SK-N-SH (cell line): ENCODE measurements at regions not wholly inside any gene's neighbourhood (a gene's known extent, or its start where the extent isn't known, plus 50 kb on each side); places are given as distances from the start of the nearest gene placed in this dataset.

ENCODE experiments used
- CTCF ChIA-PET: fragments of 300-600, 350-600 bp; formaldehyde crosslinking; extraction: SDS; loops from one replicate; lab custom pipeline; 2021; lab: Yijun Ruan, JAX
- POLR2A ChIA-PET: fragments of 350-600 bp; sonication (Branson Sonifier 250); formaldehyde crosslinking; extraction: SDS; loops from one replicate; lab custom pipeline; 2020; ENCODE audit warnings: antibody characterized with exemption, inconsistent platforms; lab: Yijun Ruan, JAX
- DNase-seq: peaks from one replicate; pipeline ENCODE4 v3.0.0; 2012
- H2AFZ ChIP-seq: fragments of 200-600 bp; sonication (generic); 2 replicates; pipeline ENCODE4 v1.8.1; 2016; ENCODE audit warnings: antibody characterized with exemption, mild to moderate bottlenecking, low read depth
- H3F3A ChIP-seq: fragments of 200-600 bp; sonication (generic); replicated peaks from 2 replicates; pipeline ENCODE3; 2016; ENCODE audit warnings: antibody characterized with exemption, mild to moderate bottlenecking; ENCODE audit not compliant: insufficient read depth
- H3K27ac ChIP-seq, 2 experiments: fragments of 200-500 bp in 1 of 2; fragments of 200-600 bp in 1 of 2; sonication (Bioruptor generic) in 1 of 2; sonication (generic), shearing (Covaris generic) in 1 of 2; 2 replicates each; pipeline versions ENCODE4 v1.5.1 to v1.6.1; 2014 to 2016; ENCODE audit warnings: low read depth in 2 of 2, inconsistent platforms in 1 of 2, low read length in 1 of 2, mild to moderate bottlenecking in 1 of 2, mixed read lengths in 1 of 2
- H3K27me3 ChIP-seq: fragments of 200-600 bp; sonication (generic), shearing (Covaris generic); 2 replicates; pipeline ENCODE4 v1.6.1; 2016; ENCODE audit warnings: mixed run types; ENCODE audit not compliant: insufficient read depth
- H3K36me3 ChIP-seq, 2 experiments: fragments of 200-500 bp in 1 of 2; fragments of 200-600 bp in 1 of 2; sonication (Bioruptor generic) in 1 of 2; sonication (generic) in 1 of 2; replicated peaks in 1 of 2; 2 replicates each; pipeline versions ENCODE3 to v1.5.1; 2014 to 2016; ENCODE audit warnings: low read length in 1 of 2, mild to moderate bottlenecking in 1 of 2; ENCODE audit not compliant: insufficient read depth in 2 of 2, control insufficient read depth in 1 of 2
- H3K4me1 ChIP-seq, 2 experiments: fragments of 200-500 bp in 1 of 2; fragments of 200-600 bp in 1 of 2; sonication (Bioruptor generic) in 1 of 2; sonication (generic), shearing (Covaris generic) in 1 of 2; 2 replicates each; pipeline versions ENCODE4 v1.5.1 to v1.6.1; 2014 to 2016; ENCODE audit warnings: low read depth in 1 of 2, low read length in 1 of 2, mixed run types in 1 of 2; ENCODE audit not compliant: insufficient read depth in 2 of 2, control insufficient read depth in 1 of 2
- H3K4me2 ChIP-seq: fragments of 200-600 bp; sonication (generic), shearing (Covaris generic); 2 replicates; pipeline ENCODE4 v1.6.1; 2017; ENCODE audit warnings: mixed run types
- H3K4me3 ChIP-seq, 2 experiments: fragments of 200-500 bp in 1 of 2; fragments of 200-600 bp in 1 of 2; sonication (Bioruptor generic) in 1 of 2; sonication (generic), shearing (Covaris generic) in 1 of 2; 2 replicates each; pipeline versions ENCODE4 v1.5.1 to v1.8.1; 2014 to 2016; ENCODE audit warnings: low read depth in 2 of 2, inconsistent platforms in 1 of 2, low read length in 1 of 2, mild to moderate bottlenecking in 1 of 2, mixed read lengths in 1 of 2, moderate library complexity in 1 of 2
- H3K79me2 ChIP-seq: fragments of 200-600 bp; sonication (generic); 2 replicates; pipeline ENCODE4 v1.8.1; 2017; ENCODE audit warnings: mild to moderate bottlenecking; ENCODE audit not compliant: insufficient read depth
- H3K9ac ChIP-seq: fragments of 200-600 bp; sonication (generic); 2 replicates; pipeline ENCODE4 v1.6.1; 2017; ENCODE audit warnings: mixed run types
- H3K9me2 ChIP-seq: fragments of 200-600 bp; sonication (generic); 2 replicates; pipeline ENCODE4 v1.6.1; 2017; ENCODE audit warnings: mixed run types
- H3K9me3 ChIP-seq: fragments of 200-600 bp; sonication (generic); 2 replicates; pipeline ENCODE4 v1.6.1; 2017; ENCODE audit warnings: mixed run types, mild to moderate bottlenecking, moderate library complexity
- H4K20me1 ChIP-seq: fragments of 200-600 bp; sonication (generic); 2 replicates; pipeline ENCODE4 v1.6.1; 2017; ENCODE audit warnings: mild to moderate bottlenecking, mixed run types; ENCODE audit not compliant: insufficient read depth
- CHD2 ChIP-seq: fragments of 150-350 bp; IDR thresholded peaks from 2 replicates; pipeline ENCODE4 v1.6.1; 2018; ENCODE audit warnings: low read length; ENCODE audit not compliant: partially characterized antibody
- ELF1 ChIP-seq: IDR thresholded peaks from 2 replicates; pipeline ENCODE4 v1.4.0; 2012
- EP300 ChIP-seq, 2 experiments: IDR thresholded peaks; 2 replicates each; pipeline versions ENCODE4 v1.4.0 to v1.6.1; 2012; ENCODE audit warnings: borderline replicate concordance in 1 of 2, low read depth in 1 of 2, low read length in 1 of 2
- FOXM1 ChIP-seq: IDR thresholded peaks from 2 replicates; pipeline ENCODE4 v1.4.0; 2012; ENCODE audit warnings: low read depth, mild to moderate bottlenecking
- JUND ChIP-seq: IDR thresholded peaks from 2 replicates; pipeline ENCODE4 v1.4.0; 2012
- MEF2A ChIP-seq: IDR thresholded peaks from 2 replicates; pipeline ENCODE4 v1.4.0; 2012; ENCODE audit warnings: low read depth, borderline replicate concordance
- MXI1 ChIP-seq: IDR thresholded peaks from 2 replicates; pipeline ENCODE4 v1.6.1; 2012; ENCODE audit warnings: mild to moderate bottlenecking, low read depth, low read length, improper control_type of control experiment
- NRF1 ChIP-seq: IDR thresholded peaks from 2 replicates; pipeline ENCODE4 v1.6.1; 2012; ENCODE audit warnings: low read depth, mild to moderate bottlenecking, low read length
- POLR2AphosphoS5 ChIP-seq: IDR thresholded peaks from 2 replicates; pipeline ENCODE4 v1.6.1; 2012; ENCODE audit warnings: low read depth, low read length
- RAD21 ChIP-seq: IDR thresholded peaks from 2 replicates; pipeline ENCODE4 v1.6.1; 2012; ENCODE audit warnings: mild to moderate bottlenecking, low read length
- RCOR1 ChIP-seq: fragments of 150-350 bp; IDR thresholded peaks from 2 replicates; pipeline ENCODE4 v1.6.1; 2017; ENCODE audit warnings: antibody characterized with exemption, low read length
- RXRA ChIP-seq: IDR thresholded peaks from 2 replicates; pipeline ENCODE4 v1.4.0; 2012; ENCODE audit warnings: low read depth, mild to moderate bottlenecking, borderline replicate concordance
- TCF12 ChIP-seq: IDR thresholded peaks from 2 replicates; pipeline ENCODE4 v1.4.0; 2012
- WGBS: methylation state at CpG from one replicate; pipeline ENCODE4 v1.1.6; 2017; ENCODE audit warnings: low lambda C conversion rate; 5-methylcytosine and 5-hydroxymethylcytosine counted together
- TF ChIP-seq, protein P1 (sequence below): IDR thresholded peaks from 2 replicates; pipeline ENCODE4; 2012
- TF ChIP-seq, protein P2 (sequence below): fragments of 200-600 bp; sonication (generic); IDR thresholded peaks from 2 replicates; pipeline ENCODE4 v1.6.1; 2017; ENCODE audit warnings: antibody characterized with exemption, mild to moderate bottlenecking, moderate library complexity
- TF ChIP-seq, protein P3 (sequence below): IDR thresholded peaks from 2 replicates; pipeline ENCODE4 v1.4.0; 2012; ENCODE audit warnings: low read depth
- TF ChIP-seq, protein P4 (sequence below): IDR thresholded peaks from 2 replicates; pipeline ENCODE4 v1.4.0; 2012; ENCODE audit warnings: low read depth, borderline replicate concordance
- TF ChIP-seq, protein P5 (sequence below): fragments of 150-350 bp; IDR thresholded peaks from 2 replicates; pipeline ENCODE4 v1.6.1; 2016; ENCODE audit warnings: mild to moderate bottlenecking, low read depth, low read length

DNA sequence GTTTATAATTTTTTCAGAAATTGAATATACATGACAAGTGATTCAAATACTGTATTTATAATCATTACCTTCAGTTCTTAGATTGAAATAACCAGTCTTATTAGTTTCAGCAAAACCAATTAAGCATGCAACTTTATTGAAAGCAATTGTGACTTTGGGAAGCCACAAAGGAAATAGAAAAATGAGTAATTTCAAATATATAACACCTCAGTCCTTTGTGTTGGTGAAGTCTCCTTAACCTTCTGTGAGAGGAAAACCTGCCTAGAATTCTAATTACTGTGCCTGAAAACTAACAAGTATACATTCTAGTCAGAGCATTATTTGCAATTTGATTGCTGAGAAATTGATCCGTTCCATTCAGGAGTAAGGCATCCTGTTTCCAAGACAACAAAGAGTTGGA, 95.8 kb downstream of the S1PR1 start:
- Histone ChIP-seq H3K27me3 (no peaks in the 10 kb centered on the region), H3K79me2 (no peaks in the 10 kb centered on the region), H3K9me2 (no peaks in the 10 kb centered on the region), H3K4me1 (no peaks in the 10 kb centered on the region), H2AFZ (no peak overlapping the region), H3K9me3 (no peaks in the 10 kb centered on the region), H4K20me1 (no peaks in the 10 kb centered on the region), H3K9ac (no peak overlapping the region), H3K36me3 (no peaks in the 10 kb centered on the region), H3K27ac (no peak overlapping the region), H3F3A (no peaks in the 10 kb centered on the region), H3K4me3 (no peak overlapping the region), H3K4me2 (no peak overlapping the region)
- ChIA-PET POLR2A (no interaction called here), CTCF (interaction anchor here (1.2 kb wide), 1 partner anchor 23 kb away, joined by 3 read pairs; no protein-coding TSS in a partner anchor)
- 6% methylated on average over 1 of the region's 1 CpG for WGBS
- TF ChIP-seq TCF12 (no peak), NRF1 (no peak), RCOR1 (no peak)
- no peak for DNase-seq

DNA sequence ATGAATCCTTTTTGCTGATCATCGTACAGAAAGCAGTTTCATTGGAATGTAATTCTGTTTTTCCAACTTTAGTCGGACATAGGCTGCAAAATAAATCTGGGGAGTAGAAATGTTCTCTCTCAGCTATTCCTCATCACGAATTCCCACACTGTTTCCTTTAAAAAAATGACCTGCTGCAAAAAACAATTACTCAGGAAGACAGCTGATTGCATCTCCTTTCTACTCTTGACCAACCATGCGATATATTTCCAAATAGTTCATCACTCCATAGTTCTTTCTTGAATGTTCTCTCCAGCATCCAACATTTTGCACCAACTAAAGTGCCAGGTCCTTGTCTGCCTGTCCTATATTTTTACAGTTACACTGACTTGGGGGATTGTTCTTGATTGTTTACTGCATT, 96.4 kb downstream of the S1PR1 start:
- no peak for TF ChIP-seq POLR2AphosphoS5
- no peak for TF ChIP-seq MXI1
- no peak for TF ChIP-seq RXRA
- no peak for TF ChIP-seq CHD2
- TF ChIP-seq, protein P1, sequence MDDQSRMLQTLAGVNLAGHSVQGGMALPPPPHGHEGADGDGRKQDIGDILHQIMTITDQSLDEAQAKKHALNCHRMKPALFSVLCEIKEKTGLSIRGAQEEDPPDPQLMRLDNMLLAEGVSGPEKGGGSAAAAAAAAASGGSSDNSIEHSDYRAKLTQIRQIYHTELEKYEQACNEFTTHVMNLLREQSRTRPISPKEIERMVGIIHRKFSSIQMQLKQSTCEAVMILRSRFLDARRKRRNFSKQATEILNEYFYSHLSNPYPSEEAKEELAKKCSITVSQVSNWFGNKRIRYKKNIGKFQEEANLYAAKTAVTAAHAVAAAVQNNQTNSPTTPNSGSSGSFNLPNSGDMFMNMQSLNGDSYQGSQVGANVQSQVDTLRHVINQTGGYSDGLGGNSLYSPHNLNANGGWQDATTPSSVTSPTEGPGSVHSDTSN, result no peak
- Histone ChIP-seq H3K27me3 (no peaks in the 10 kb centered on the region), H3K4me1 (no peaks in the 10 kb centered on the region), H3K36me3 (no peaks in the 10 kb centered on the region), H3K79me2 (no peaks in the 10 kb centered on the region), H3K4me2 (no peak overlapping the region), H3K9me3 (no peaks in the 10 kb centered on the region), H3K4me3 (no peak overlapping the region), H4K20me1 (no peaks in the 10 kb centered on the region), H3K27ac (no peak overlapping the region), H3K9me2 (no peaks in the 10 kb centered on the region), H2AFZ (no peak overlapping the region), H3K9ac (no peak overlapping the region), H3F3A (no peaks in the 10 kb centered on the region)
- POLR2A ChIA-PET, result no interaction called here
- CTCF ChIA-PET, result interaction anchor here (1.2 kb wide), 1 partner anchor 24 kb away, joined by 3 read pairs; no protein-coding TSS in a partner anchor
- no peak for DNase-seq
- WGBS, result 44% methylated on average over 4 of the region's 4 CpGs

DNA sequence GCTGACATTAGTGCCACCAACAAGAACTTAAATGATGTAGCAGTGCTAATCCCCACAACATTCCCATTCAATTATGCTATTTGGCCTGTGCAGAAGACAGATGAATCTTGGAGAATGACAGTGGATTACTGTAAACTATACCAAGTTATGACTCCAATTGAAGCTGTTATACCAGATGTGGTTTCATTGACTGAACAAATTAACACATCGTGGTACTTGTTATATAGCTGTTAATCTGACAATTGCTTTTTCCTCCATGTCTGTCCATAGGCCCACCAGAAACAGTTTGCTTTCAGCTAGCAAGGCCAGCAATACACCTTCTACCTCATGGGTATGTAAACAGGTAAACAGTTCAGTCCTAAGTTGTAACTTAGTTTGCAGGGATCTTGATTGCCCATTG, 101.1 kb downstream of the S1PR1 start:
- H3K27me3 ChIP-seq, result no peaks in the 10 kb centered on the region
- no peaks in the 10 kb centered on the region for H3K9me3 ChIP-seq
- DNase-seq, result no peak
- no peaks in the 10 kb centered on the region for H3F3A ChIP-seq
- CTCF ChIA-PET, result interaction anchor here (0.6 to 1.9 kb wide), 2 partner anchors 29 to 408 kb away, joined by 3 to 6 read pairs; no protein-coding TSS in a partner anchor
- POLR2A ChIA-PET, result no interaction called here
- H3K9ac ChIP-seq, result no peak overlapping the region
- H3K4me1 ChIP-seq, result no peaks in the 10 kb centered on the region
- 8% methylated on average over 1 of the region's 1 CpG for WGBS
- no peaks in the 10 kb centered on the region for H3K36me3 ChIP-seq
- no peak overlapping the region for H3K27ac ChIP-seq
- no peaks in the 10 kb centered on the region for H4K20me1 ChIP-seq
- no peak overlapping the region for H3K4me3 ChIP-seq
- H3K4me2 ChIP-seq, result no peak overlapping the region
- no peak overlapping the region for H2AFZ ChIP-seq
- H3K79me2 ChIP-seq, result no peaks in the 10 kb centered on the region
- H3K9me2 ChIP-seq, result no peaks in the 10 kb centered on the region
- TF ChIP-seq ELF1 (no peak), MEF2A (no peak), JUND (no peak), EP300 (IDR thresholded peaks at IDR 0.05; ENCODE audit: borderline replicate concordance in 1 of 2, low read depth in 1 of 2, low read length in 1 of 2) (no peak), FOXM1 (no peak), RAD21 (no peak), TCF12 (no peak)
- TF ChIP-seq, protein P2, sequence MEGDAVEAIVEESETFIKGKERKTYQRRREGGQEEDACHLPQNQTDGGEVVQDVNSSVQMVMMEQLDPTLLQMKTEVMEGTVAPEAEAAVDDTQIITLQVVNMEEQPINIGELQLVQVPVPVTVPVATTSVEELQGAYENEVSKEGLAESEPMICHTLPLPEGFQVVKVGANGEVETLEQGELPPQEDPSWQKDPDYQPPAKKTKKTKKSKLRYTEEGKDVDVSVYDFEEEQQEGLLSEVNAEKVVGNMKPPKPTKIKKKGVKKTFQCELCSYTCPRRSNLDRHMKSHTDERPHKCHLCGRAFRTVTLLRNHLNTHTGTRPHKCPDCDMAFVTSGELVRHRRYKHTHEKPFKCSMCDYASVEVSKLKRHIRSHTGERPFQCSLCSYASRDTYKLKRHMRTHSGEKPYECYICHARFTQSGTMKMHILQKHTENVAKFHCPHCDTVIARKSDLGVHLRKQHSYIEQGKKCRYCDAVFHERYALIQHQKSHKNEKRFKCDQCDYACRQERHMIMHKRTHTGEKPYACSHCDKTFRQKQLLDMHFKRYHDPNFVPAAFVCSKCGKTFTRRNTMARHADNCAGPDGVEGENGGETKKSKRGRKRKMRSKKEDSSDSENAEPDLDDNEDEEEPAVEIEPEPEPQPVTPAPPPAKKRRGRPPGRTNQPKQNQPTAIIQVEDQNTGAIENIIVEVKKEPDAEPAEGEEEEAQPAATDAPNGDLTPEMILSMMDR, result no peak
- TF ChIP-seq, protein P3, sequence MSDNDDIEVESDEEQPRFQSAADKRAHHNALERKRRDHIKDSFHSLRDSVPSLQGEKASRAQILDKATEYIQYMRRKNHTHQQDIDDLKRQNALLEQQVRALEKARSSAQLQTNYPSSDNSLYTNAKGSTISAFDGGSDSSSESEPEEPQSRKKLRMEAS, result no peak
- TF ChIP-seq, protein P1, result no peak
- TF ChIP-seq, protein P4, sequence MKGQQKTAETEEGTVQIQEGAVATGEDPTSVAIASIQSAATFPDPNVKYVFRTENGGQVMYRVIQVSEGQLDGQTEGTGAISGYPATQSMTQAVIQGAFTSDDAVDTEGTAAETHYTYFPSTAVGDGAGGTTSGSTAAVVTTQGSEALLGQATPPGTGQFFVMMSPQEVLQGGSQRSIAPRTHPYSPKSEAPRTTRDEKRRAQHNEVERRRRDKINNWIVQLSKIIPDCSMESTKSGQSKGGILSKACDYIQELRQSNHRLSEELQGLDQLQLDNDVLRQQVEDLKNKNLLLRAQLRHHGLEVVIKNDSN, result no peak
- TF ChIP-seq, protein P5, sequence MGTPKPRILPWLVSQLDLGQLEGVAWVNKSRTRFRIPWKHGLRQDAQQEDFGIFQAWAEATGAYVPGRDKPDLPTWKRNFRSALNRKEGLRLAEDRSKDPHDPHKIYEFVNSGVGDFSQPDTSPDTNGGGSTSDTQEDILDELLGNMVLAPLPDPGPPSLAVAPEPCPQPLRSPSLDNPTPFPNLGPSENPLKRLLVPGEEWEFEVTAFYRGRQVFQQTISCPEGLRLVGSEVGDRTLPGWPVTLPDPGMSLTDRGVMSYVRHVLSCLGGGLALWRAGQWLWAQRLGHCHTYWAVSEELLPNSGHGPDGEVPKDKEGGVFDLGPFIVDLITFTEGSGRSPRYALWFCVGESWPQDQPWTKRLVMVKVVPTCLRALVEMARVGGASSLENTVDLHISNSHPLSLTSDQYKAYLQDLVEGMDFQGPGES, result no peak
